HG03045 (cell line): ENCODE measurements at regions not wholly inside any gene's neighbourhood (a gene's known extent, or its start where the extent isn't known, plus 50 kb on each side); places are given as distances from the start of the nearest gene placed in this dataset.
"Not testable (repeated sequence)": the region's sequence is repeated elsewhere in the genome, so short reads cannot be mapped to it uniquely, and the experiment has no call there.

Experiments used
- ATAC-seq: cut with Tn5 transposase; IDR thresholded peaks from one replicate; pipeline ENCODE4 v1.9.1; 2021; ENCODE audit warnings: mild to moderate bottlenecking, moderate library complexity; ENCODE audit not compliant: unreplicated experiment

DNA sequence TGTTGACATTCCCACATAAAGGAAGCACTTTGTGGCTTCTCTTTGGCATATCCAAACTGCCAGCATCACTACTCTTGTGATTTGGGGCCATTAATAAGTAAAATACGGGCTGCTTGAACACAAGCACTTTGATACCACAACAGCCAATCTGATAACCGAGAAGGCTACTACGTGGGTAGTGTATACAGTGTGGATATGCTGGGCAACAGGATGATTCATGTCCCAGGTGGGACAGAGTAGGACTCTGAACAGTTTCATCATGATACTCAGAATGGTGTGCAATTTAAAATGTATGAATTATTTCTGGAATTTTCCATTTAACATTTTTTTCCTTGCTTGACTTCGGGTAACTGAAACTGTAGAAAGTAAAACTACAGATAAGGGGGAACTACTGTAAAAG, 225.0 kb upstream of the DDHD1 start:
- no peak for ATAC-seq

DNA sequence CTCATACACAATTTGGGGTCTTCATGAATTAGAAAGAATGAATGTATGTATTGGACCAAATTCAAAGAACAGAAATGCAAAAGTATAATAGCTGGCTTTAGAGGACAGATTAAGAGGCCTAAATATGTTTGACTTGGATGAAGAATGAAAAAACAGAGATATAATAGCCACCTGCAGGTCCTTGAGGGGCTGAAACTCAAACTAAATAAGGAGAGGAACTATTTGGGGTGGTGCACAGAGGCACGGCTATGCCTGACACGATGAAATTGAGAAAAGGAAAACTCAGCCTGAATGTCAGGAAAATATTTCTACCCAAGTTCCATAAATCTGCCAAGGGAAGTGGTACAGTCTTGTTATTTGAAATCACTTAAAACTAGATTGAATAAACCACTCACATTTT, 222.9 kb upstream of the DDHD1 start:
- no peak for ATAC-seq

DNA sequence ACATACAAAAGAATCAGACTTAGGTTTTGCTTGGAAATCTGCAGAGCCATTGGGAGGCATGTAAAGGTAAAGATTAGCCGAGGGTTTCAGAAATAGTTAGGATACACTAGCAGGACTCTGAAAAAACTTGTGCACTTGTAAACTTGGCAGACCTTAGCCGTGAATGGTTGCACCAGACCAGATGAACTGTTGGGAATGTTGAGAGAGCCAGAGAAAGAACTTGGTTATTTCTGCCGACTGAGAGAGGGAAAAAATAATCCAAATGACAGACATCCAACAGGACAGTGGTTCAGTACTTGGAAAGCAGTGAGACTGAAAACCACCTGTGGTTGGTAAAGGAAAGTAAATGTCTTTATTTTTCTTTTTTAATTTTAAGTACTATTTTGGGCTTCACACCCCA, 222.5 kb upstream of the DDHD1 start:
- no peak for ATAC-seq

GRCh38 chr14:53368711-53369201, 215.6 kb upstream of the DDHD1 start:
- ATAC-seq: no peak

DNA sequence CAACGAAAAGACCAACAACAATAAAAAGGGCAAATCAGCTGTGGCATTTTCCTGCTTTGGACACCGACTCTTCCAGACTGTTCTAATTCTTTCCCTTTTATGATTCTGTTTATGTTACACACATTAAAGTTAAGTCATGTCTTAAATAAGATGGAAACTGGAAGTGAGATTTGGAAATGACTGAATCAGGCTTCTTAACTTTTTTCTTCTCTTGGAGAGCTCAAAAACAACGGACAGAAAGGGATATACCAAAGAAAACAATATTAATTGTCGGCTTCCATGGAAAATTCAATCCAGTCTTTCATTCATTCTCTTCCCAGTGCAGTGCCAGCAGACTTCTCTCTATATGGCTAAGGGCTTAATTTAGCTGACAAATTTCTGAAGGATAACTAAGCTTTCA, 214.9 kb upstream of the DDHD1 start:
- ATAC-seq: no peak

- ATAC-seq: no peak
Observed at GRCh38 chr14:53367644-53368026, 214.5 kb upstream of the DDHD1 start.

DNA sequence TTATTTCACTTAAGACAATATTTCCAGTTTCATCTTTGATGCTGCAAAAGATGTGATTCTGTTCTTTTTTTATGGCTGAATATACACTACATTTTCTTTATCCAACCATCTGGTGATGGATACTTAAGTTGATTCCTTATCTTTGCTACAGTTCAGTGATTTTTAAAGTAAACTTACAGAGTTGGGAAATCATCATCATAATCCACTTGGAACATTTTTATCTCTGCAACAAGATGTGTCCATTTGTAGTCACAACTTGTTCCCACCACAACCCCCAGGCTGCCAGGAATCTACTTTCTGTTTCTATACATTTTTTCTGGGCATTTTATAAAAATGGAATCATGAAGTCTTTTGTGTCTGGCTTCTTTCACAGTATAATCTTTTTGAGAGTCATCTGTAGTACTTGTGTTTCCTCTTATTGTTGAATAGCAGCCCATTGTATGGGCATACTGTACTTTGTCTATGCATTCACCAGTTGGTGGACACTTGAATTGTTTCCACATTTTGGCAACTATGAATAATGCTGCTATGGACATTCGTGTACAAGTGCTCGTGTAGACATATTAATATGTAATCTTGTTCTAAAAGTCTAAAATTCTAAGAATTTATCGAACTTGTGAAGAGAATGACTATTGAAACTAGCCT, 212.5 kb upstream of the DDHD1 start:
- no peak for ATAC-seq

- not testable (repeated sequence) for ATAC-seq
Observed at GRCh38 chr14:53362916-53363315, 209.8 kb upstream of the DDHD1 start.

DNA sequence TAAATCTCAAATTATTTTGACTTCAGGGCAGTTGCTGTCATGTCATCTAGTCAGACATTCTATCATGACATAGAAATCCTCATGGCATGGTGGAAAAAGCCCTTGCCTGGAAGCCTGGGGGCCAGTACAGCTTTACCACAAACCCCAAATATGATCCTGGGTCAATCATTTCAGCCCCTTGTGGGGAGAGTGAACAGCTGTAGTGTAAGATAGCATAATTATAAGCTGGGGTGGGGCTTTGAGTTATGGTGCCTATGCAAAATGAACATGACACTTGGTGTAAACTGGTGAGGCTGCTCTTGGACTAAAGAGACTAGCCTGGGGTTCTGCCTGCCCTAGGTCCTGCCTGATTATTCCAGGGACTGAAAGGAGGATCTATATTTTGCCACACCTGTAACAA, 207.7 kb upstream of the DDHD1 start:
- ATAC-seq: no peak

DNA sequence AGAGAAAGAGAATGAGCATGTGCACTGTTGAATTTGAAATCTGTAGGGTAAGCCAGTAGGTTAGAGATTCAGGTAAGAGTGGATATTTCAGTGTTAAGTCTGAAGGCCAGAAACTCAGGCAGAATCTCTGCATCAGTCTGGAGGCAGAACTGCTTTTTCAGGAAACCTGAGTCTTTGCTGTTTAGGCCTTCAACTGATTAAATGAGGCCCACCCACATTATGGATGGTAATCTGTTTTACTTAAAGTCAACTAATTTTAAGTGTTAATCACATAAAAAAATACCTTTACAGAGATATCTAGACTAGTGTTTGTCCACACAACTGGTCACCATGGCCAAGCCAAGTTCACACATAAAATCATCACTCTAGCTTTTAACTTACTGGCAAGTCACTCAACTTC, 205.0 kb upstream of the DDHD1 start:
- no peak for ATAC-seq

DNA sequence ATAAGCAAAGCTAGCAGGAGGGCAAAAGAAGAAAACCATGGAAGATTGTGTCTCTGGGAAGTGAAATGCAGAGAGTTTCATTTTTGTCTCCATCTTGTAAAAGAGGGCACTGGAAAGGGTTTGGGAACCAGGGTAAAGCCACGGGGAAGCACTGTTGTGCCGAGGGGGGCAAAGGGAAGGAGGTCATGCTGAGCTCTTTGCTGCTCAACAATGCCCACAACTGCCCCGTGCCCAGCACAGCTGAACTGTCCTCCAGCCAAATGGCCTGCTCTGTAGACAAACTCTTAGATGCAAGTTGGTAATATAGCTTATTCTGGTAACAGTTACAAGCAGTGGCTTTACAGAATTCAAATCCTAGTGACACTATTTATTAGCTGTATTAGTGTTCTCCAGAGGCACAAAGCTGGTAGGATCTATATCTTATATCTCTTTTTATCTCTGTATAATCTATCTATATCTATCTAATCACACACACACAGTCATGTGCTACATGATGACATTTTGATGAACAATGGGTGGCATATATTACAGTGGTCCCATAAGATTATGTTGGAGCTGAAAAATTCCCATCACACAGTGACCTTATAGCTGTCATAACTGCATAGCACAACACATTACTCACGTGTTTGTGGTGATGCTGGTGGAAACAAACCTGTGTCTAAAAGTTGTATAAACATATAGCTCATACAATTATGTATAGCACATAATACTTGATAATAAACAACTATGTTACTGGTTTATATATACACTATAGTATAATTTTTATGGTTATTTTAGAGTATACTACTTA, 203.4 kb upstream of the DDHD1 start:
- no peak for ATAC-seq

DNA sequence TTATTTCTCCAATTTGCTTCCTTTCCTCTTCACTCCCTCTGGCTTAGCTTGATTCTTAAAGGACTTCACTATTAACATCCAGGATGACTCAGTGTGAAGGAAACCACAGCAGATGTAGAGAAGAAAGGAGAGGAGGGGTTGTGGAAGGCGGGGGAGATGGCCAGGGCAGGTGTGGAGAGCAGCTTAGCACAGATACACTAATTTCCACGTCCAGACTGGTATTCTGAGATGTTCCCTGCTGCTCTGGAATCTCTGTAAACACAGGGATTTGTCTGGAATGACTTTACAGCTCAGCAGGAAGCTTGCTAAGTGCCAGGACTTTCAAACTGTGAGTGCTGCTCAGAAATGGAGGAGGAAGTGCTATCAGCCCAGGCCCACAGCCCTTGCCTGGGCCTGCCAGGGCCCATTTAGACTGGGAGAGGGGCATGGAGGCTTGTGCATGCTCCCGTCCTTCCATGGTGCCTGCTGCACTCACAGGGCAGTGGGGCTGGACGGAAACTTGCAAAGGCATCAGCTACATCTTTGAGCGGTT, 202.5 kb upstream of the DDHD1 start:
- ATAC-seq: no peak

DNA sequence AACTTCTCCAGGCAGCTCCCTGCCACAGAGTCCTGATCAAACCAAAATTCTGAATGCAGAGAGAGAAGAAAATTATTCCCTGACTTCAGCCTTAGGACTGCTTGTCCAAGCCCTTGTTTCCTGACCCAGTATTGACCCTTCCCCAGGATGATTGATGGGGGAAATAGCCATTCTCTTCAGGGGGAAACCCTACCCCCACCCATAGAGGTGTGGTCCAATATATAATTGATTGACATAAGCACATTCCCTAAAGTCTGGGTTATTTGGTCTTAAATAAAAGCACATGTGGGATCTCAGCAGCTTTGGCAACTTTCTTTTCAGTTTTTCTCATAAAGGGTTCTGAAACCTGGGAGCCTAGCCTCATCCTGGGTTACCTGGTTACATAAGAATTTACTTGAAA, 201.2 kb upstream of the DDHD1 start:
- ATAC-seq: no peak

DNA sequence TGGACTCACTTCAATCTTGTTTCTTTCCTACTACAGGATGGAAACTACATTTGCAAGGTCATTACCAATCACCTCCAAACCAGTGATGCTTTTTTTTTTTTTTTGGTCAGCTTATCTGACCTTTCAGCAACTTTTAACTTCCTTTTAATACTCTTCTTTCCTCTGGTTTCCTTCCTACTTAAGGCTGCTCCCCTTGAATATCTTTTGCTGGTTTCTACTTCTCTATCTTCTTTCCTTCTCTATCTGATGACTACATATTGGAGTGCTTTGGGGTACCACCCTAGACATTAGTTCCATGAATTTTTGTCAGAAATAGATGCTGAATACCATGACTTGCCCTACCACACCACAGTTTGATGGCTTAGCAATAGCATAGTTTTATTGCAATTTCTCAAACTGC, 197.7 kb upstream of the DDHD1 start:
- no peak for ATAC-seq

- no peak for ATAC-seq
Observed at GRCh38 chr14:53350429-53350828, 197.3 kb upstream of the DDHD1 start.

DNA sequence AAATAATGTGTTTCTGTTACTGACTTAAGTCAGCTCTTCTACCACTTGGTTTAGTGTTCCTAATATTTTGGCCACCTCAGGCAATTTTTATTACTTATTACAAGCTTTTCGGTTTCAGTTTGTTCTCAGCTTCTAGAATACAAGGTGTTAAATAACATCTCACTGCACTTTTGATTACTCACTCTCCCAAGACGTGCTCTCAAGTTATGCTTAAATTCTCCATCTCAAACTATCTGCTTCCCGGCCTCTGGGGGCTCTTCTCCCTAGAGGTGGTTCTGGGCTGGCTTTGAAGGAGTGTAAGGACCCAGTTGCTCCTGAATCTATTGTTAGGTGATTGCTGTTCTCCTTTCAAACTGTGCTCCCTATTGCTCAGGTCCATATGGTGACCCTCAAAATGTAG, 193.9 kb upstream of the DDHD1 start:
- no peak for ATAC-seq

DNA sequence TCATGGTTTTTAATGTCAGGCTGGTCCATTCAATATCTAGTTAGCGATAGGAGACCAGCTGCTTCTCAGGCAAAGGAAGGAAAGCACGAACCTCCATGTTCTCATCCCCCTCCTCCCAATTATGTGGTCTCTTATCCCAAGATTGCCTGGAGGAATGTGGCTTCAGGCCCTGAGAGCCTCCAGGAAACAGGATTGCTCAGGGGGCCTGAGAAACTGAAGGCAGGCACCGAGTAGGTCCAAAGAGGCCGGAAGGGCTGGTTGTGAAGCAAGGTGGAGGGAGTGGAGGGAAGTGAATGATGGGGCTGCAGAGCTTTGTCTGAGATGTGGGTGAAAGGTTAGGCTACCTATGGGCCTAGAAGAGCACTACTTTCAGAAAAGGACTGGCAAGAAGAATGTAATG, 188.2 kb upstream of the DDHD1 start:
- ATAC-seq: no peak

DNA sequence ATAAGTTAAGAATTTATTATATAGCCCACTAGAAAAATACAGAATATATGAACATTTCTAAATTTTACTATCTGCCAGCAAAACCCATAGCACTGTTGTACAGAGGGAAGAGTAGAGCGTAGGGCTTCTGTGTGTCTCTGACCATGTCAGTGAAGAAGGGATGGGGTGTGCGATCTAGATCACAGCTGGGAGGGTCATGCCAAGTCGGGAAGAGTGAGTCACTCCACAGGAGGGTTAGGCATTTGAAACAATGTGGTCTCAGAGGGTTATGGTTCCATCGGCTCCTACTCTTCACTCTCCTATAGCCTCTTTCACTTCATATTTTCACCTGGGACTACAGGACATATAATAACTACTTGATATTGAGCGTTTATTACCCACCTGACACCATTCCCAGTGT, 185.1 kb upstream of the DDHD1 start:
- ATAC-seq: no peak

GRCh38 chr14:53336729-53337128, 183.6 kb upstream of the DDHD1 start:
- ATAC-seq: no peak

GRCh38 chr14:53333809-53334208, 180.7 kb upstream of the DDHD1 start:
- no peak for ATAC-seq

DNA sequence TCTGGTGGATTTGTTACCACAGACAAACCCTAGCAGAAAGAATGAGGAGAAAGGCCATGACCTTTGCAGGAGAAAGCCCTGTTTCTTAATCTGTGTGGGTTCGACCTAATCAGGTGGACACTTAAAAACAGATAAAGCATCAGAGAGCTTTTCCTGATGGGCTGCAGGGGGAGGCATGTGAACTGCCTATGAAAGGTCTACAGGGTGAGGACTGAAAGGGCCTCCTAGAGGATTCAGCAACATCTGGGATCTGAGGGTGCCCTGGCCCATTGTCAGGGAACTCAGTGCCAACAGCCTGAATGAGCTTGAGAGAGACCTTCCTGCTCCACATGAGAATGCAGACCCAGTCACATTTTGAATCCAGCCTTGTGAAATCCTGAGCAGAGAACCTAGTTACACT, 178.8 kb upstream of the DDHD1 start:
- ATAC-seq: no peak

- ATAC-seq: no peak
Observed at GRCh38 chr14:53331247-53331646, 178.1 kb upstream of the DDHD1 start.
